ENCODE measurements at regions not wholly inside any gene's neighbourhood (a gene's known extent, or its start where the extent isn't known, plus 50 kb on each side); places are given as distances from the start of the nearest gene placed in this dataset.
A peak's percentile ranks its signal among the peaks of the same experiment; 100 is the strongest.

GRCh38 chr13:62633448-62633847 is 1217.8 kb upstream of the PCDH20 start:
- DNase-seq = no peak

DNA sequence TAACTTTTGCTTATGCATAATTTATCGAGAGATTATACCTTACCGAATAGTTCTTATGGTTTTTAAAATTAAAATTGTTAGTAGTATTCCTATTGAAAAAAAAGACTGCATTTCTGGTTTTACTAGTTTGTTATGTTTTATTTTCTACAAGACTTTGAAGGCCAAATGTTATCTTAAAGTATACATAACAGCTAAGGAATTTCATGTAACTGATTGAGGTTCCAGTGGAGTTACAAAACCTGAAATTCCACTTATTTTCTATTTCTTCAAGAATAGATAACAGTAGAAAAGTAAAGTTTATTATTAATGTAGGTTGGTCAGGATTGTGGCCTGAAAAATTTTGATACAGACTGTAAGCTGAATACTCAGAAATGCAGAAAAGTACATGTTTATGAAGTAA is 1216.0 kb upstream of the PCDH20 start:
- DNase-seq = no peak

DNA sequence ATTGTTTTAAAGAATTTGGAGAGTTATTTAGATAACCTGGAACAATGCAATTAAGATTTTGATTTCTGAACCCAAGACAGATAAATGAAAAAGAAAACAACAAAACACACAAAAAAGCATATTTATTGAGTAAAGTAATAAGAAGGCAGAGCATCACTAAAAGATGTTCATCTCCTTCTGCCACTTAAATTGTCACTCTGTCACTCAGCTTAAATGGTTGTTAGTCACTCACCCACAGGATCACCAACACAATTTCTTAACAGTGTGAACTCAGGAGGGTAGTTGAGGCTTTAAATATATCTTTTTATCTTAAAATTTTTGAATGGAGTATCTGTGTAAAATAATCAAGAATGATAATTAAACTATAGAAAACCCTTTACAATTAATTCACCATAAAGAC is 1215.5 kb upstream of the PCDH20 start:
- no peak for DNase-seq

GRCh38 chr13:62629618-62630017 is 1214.0 kb upstream of the PCDH20 start:
- DNase-seq = no peak

DNA sequence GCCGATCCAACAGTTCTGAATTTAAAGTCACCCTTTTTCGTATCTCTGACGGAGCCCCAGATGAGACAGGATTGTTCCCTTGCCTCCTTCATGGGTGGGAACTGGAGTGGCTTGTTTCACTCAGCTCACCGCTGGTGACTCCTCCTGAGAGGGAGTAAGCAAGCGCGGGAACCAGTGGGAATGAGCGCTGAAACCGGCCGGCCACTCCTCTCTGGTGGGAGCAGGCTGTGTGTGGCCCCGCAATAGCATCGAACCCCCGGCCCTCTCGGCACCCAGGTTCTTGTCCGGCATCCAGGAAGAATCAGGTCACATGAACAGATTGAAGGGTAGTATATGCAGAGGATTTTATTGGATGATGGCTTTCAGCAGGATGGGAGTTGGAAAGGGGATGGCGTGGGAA is 1211.6 kb upstream of the PCDH20 start:
- DNase-seq = no peak

DNA sequence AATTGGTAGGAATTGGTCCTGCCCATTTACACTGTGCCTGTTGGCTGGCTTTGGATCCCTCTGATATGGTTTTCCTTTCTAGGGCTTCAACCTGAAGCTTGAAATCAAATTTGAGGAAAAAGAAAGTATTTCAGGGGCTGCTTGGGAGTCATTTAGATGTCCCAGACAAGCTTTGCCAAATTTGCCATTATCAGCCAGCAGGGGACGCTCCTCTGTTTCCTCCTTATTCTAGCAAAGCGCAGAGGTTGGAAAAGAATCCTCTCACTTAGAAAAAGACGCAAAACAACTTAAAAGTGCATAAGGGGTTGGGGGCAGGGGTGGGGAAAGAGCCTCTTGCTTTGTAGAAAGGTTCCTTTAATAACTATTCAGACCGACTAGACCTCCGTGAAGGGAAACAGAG is 1211.1 kb upstream of the PCDH20 start:
- no peak for DNase-seq

- DNase-seq = no peak
Observed at GRCh38 chr13:62625214-62625881, 1209.7 kb upstream of the PCDH20 start.

DNA sequence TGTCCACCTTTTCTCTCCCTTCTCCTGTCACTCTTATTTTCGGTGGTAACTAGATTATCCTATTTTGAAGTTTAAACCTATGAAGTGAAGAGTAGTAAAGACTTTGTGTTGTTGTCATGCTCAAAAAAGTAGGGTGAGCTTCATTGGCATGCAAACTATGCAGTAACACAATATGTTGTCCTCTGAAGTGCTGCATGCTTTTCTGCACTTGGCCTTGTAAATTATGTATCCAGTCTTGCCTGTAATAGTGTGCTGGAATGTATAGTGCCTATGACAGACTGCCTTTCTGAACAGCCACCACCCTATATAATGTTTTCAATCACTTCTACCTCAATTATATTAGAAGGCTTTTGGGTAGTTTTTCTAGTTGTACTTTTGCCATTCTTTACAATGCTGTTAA is 1198.2 kb upstream of the PCDH20 start:
- DNase-seq = no peak

DNA sequence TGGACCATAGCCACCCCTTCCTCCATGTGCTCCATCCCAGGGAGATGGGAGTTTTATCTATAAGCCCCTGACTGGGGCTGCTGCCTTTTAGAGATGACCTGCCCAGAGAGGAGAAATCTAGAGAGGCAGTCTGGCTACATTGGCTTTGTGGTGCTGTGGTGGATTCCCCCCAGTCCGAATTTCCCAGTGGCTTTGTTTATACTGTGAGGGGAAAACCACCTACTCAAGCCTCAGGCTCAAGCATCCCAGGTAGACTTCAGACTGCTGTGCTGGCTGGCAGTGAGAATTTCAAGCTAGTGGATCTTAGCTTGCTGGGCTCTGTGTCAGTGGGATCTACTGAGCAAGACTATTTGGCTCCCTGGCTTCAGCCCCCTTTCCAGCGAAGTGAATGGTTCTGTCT is 1195.7 kb upstream of the PCDH20 start:
- DNase-seq = no peak

- no peak for DNase-seq
Observed at GRCh38 chr13:62598708-62599107, 1183.1 kb upstream of the PCDH20 start.

DNA sequence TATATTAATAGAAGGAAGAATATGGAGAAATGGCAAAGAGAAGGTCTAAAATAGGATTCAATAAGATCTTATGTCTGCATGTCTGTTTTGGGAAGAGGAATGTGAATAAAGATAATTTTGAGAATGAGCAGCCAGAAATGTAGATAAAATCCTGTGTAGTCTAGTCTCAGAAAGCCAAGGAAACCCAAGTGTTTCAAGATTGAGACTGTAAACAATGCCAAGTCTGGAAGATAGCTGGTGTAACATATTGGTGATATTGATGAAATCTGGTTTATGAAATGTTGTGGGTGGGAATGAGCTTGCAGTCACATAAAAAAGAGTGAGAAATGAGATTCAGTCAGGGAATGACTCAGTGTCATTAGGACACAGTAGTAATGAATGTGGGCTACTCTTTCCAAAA is 1180.3 kb upstream of the PCDH20 start:
- DNase-seq = no peak

GRCh38 chr13:62593804-62594203 is 1178.2 kb upstream of the PCDH20 start:
- DNase-seq = no peak

GRCh38 chr13:62583466-62583865 is 1167.8 kb upstream of the PCDH20 start:
- no peak for DNase-seq

DNA sequence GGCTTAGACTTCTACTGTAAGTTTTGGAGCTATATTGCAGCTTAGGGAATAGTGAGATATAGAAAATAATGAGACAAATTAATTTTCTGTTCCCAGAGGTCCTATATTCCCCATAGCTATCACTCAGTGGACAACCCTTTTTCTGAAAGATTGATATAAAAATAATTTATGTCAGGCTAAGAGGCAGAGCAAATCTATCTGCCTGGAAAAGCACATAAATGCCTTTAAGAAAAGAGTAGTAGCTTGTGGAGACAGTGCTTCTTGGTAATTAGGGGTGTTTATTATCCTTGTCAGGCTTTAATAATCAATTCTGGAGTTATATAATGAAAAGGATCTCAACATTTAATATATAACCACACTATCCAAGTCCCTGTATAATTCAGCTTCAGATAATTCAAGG is 1162.8 kb upstream of the PCDH20 start:
- DNase-seq = no peak

DNA sequence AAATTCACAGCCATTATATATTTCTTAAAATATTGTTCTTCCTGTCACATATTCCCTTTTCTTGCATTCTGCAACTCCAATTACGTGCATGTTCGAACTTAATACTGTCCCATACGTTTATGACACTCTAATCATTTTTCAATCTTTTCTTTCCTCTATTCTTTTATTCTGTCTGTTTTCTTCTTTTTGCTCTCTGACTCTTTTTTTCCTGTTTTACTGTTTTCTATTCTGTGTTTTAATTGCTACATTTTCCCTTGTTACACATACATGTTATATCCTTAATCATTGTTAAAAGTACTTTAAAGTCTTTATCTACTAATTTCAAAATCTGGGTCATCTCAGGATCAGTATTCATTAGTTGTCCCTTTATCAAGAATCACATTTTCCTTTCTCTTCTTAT is 1149.1 kb upstream of the PCDH20 start:
- no peak for DNase-seq

GRCh38 chr13:62563251-62563650 is 1147.6 kb upstream of the PCDH20 start:
- no peak for DNase-seq

- DNase-seq = no peak
Observed at GRCh38 chr13:62556978-62557377, 1141.3 kb upstream of the PCDH20 start.

DNA sequence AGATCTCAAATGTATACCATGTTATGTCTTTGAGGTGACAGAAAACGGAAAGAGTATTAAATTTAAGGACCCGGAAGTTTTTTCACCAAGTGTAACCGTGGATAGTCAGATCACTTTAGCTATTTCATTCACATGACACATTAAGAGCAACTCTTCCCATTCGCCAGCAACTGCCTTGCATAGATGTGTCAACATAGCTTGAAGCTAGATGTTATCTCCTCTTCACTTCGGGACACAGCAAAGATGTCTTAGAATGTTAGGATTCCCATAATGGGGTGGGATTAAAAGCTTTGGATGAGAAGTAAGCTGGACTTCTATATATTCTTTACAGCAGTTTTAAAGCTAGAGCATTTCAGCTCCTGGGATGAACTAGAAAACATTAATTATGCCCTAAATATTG is 1135.9 kb upstream of the PCDH20 start:
- no peak for DNase-seq

GRCh38 chr13:62544928-62545327 is 1129.3 kb upstream of the PCDH20 start:
- DNase-seq = no peak

GRCh38 chr13:62537593-62537992 is 1121.9 kb upstream of the PCDH20 start:
- no peak for DNase-seq

DNA sequence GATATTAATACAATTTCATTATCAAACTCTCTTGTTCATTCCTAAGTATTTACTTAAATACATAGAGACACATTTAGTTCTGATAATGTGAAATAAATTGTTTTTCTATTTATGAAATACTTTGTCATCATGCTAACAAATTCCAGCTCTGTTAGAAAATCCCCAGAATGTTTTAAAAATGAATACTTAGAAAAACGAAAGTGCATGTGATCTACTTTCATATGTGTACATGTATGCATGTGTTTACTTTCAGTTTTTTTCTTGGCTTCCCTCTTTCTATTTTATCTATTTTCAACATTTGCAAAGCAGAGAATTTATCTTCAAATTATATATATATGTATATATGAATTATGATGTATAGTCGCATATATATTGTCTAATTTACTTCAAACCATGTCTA is 1110.0 kb upstream of the PCDH20 start:
- no peak for DNase-seq

GRCh38 chr13:62524498-62524897 is 1108.8 kb upstream of the PCDH20 start:
- DNase-seq = no peak

DNA sequence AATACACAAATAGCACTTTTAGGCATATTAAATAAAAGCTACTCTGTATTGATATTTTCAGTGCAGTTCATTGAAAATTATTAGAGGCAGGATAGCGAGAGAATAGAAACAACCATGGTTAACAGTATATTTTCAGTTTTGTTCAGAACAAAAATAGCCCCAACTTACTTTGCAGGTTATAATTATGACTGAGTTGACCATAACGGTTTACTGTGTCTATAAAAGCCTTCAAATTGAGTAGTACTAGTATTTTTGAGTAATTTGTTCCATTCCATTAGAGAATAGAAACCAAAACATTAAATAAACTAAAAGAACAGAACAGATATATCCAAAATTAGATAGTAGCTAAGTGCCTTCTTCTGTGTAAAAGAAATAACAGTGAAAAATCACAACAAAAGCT is 1108.4 kb upstream of the PCDH20 start:
- no peak for DNase-seq

DNA sequence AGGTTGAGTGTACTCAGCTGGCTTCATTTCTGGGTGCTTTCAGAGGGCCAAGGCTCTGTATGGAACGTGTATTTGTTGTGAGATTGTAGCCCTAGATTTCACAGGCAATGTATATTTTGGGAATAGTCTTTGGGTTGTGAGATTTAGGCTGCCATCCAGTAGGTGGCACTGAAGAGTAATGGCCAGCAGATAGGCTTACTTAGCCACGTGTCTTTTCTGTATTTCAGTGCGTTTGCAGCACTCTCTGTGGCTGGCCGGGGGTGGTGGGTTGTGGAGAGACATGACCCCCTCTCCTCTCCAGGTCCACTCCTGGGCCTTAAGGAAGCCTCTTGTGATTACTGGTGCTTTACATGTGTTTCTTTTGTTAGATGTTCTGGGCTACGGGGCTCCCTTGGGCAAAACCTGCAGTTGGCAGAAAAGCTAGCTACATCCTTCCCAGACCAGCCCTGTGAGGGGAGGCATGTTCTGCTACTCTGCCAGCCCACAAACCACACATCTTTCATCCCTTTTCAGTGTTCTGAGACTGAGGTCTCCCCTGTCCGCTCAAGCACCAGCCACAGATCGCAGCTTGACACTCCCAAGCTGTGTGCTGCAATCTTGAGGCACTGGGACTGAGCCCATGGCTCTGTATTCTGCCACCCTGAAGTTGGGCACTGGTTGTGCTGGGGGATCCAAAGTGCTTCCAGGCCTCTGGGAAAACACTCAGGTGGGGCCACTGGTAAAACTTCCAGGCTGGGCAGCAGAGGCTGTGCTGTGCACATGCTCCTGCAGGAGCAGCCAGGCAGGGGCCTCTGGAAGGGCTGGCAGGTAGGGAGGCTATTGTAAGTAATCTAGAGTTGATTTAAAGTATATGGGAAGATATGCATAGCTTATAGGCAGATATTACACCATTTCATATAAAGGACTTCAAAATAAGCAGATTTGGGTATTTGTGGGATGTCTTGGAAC is 1096.8 kb upstream of the PCDH20 start:
- DNase-seq = peak in 1 of 2 experiments; percentile 1
